ENCODE measurements at regions not wholly inside any gene's neighbourhood (a gene's known extent, or its start where the extent isn't known, plus 50 kb on each side); places are given as distances from the start of the nearest gene placed in this dataset.

- DNase-seq, result no peak
These were observed 490.0 kb downstream of the SH2D4B start for GRCh38 chr10:81027706-81028105.

DNA sequence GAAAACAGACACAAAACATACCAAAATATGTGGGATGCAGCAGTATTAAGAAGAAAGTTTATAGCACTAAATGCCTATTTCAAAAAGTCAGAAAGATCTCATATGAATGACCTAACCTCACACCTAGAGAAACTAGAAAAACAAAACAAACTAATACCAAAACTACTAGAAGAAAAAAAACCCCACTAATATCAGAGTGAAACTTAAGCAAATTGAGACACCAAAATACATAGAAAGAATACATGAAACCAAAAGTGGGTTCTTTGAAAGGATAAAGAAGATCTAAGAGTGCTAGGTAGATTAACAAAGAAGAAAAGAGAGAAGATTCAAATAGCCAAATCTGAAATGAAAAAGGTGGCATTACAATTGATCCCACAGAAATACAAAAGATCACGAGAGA is 494.1 kb downstream of the SH2D4B start:
- no peak for DNase-seq

DNA sequence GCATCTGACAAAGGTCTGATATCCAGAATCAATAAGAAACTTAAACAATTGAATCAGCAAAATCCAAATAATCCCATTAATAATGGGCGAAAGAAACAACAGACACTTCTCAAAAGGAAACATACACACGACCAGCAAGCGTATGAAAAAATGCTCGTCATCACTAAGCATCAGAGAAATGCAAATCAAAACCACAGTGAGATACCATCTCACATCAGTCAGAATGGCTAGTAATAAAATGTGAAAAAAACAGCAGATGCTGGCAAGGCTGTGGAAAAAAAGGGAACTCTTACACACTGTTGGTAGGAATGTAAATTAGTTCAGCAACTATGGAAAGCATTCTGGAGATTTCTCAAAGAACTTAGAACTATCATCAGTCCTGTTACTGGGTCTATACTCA is 496.7 kb downstream of the SH2D4B start:
- no peak for DNase-seq

DNA sequence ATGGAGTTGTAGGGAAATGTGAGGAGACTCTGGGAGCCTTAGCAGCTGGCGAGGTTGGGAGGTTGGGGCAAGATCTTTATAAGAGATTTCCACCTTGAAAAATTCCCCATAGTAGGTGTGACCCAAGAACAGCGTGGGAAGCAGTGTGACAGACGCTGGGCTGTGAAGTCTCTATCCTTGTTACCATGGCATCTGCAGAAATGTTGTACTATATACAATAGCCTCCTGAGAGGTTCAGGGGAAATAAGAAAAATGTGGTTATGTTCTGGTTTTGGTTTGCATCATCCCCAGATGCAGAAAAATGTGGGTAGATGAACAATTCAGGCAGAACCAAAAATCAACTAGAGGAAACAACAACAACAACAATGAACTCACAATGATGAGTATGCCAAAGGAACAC is 498.6 kb downstream of the SH2D4B start:
- DNase-seq, result peak in 1 of 5 experiments; percentile 34

GRCh38 chr10:81040031-81040430 is 502.3 kb downstream of the SH2D4B start:
- DNase-seq, result no peak

GRCh38 chr10:81040940-81041339 is 503.2 kb downstream of the SH2D4B start:
- no peak for DNase-seq

GRCh38 chr10:81042647-81043046 is 504.9 kb downstream of the SH2D4B start:
- DNase-seq, result no peak

GRCh38 chr10:81065474-81065873 is 527.8 kb downstream of the SH2D4B start:
- DNase-seq, result no peak

DNA sequence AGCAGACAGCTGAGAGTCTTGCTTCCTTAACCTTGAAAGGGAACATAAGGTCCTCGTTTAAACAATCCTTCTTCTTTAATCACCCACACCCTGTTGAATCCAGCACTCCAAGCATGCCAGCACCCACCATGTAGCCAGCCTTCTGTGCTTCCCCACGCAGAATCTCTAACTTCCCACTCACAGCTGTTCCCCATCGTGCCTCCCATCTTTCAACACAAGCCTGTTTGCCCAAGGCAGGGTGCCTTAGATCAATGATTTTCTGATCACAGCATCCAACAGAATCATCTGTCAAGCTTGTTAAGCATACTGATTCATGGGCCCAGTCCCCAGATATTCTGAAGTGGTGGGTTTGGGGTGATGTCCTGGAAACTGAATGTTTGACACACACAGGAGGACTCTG is 530.8 kb downstream of the SH2D4B start:
- no peak for DNase-seq

GRCh38 chr10:81071087-81071796 is 533.5 kb downstream of the SH2D4B start:
- DNase-seq, result no peak

- no peak for DNase-seq
These were observed 535.5 kb downstream of the SH2D4B start for GRCh38 chr10:81073155-81073554.

- no peak for DNase-seq
These were observed 544.4 kb downstream of the SH2D4B start for GRCh38 chr10:81081887-81082620.

DNA sequence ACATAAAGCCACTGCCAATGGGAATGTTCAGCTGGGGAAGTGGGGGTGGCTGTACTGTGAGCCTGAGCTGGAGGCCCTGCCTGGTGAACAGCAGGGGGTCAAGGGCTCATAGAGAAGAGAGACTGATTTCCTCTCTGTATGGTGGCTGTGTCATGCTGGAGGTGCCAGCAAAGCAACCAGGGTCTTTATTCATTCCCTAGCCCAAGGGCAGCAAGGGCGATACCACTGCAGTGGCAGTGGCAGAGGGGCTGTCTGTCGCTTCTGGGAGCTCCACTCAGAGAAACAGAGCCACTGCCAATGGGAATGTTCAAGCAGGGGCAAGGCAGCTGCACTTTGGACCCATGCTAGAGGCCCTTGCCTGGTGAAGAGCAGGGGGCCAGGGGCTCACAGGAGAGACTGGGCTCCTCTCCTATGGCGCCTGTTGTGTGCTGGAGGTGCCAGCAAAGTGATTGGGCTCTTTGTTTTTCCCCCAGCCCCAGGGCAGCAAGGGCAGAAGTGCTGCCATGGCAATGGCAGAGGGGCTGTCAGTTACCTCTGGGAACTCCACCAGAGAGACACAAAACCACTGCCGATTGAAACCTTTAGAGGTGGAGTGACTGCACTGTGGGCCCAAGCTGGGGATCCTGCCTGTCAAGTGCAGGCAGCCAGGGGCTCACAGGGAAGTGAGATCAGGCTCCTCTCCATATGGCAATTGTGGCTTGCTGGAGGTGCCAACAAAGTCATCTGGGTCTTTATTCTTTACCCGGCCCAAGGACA is 545.1 kb downstream of the SH2D4B start:
- DNase-seq, result no peak

- no peak for DNase-seq
These were observed 555.4 kb downstream of the SH2D4B start for GRCh38 chr10:81093056-81093455.

DNA sequence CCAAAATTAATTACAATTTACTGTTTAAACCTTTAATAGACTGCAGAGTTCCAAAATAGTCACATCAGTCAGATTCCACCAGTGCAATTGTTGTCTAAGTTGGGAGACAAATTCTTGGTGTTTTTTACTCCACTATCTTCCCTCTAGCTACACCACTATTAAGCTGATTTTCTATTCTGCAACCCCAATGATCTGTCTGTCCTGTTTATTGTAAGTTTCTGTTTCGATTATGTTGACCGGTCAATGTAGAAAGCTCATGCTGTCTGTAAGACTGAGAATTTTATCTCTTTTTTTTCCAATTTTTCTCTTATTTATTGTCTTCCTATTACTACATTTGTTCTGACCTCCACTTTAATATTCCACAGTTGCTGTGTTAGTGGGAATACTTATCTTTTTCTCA is 557.5 kb downstream of the SH2D4B start:
- no peak for DNase-seq

- no peak for DNase-seq
These were observed 558.9 kb downstream of the SH2D4B start for GRCh38 chr10:81096558-81096957.

GRCh38 chr10:81101062-81101461 is 563.4 kb downstream of the SH2D4B start:
- no peak for DNase-seq

GRCh38 chr10:81104494-81104893 is 566.8 kb downstream of the SH2D4B start:
- DNase-seq, result no peak

- DNase-seq, result no peak
These were observed 571.0 kb downstream of the SH2D4B start for GRCh38 chr10:81108516-81109199.

- DNase-seq, result no peak
These were observed 571.6 kb downstream of the SH2D4B start for GRCh38 chr10:81109200-81109752.

- DNase-seq, result no peak
These were observed 578.5 kb downstream of the SH2D4B start for GRCh38 chr10:81116201-81116600.

DNA sequence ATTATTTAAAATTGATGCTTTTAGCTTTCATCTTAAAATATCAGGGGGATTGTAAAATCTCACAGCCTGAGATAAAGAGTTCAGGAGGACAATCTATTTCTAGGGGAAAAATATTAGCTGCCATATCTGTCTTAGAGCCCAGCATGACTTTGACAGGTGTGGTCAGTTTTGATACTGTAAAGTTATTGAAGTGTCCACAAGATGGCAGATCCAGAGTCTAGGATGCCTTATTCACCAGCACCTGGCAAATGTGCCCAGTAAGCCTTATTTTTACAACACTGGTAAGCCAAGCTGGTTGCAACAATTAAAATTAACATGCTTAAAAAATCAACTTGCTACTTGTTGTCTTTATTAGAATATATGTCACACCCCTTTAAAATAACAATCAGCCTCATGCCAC is 579.3 kb downstream of the SH2D4B start:
- DNase-seq, result no peak

DNA sequence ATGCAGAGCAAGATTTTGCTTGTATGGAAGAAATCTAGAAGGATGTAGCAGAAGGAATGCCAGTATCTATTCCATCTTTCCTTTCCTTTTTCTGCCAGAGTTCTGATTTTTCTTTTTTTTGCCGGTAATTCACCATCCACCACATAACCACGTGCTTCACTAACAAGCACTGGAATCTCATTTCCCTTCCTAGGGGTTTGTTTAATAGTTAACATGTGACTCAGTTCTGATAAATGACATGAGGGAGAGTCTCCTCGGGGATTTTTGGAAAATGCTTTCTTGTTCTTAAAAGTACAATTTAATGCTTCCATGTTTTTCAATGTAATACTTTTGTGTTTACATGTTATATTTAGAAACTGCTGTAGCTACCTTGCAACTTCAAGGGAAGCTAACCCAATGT is 590.2 kb downstream of the SH2D4B start:
- no peak for DNase-seq

Measured in T-helper 2 cell (primary cell).